DMS79 treated with DMSO at 0.1 percent for 48 hours (cell line): ENCODE measurements at regions not wholly inside any gene's neighbourhood (a gene's known extent, or its start where the extent isn't known, plus 50 kb on each side); places are given as distances from the start of the nearest gene placed in this dataset.
"Not testable (repeated sequence)": the region's sequence is repeated elsewhere in the genome, so short reads cannot be mapped to it uniquely, and the experiment has no call there.

Experiments used
- DNase-seq: peaks from one replicate; lab custom pipeline; 2025; lab: John Stamatoyannopoulos, UW

- no peak for DNase-seq
These were observed 1644.7 kb upstream of the C9orf72 start for GRCh38 chr9:29217966-29218365.

GRCh38 chr9:29220596-29221251 is 1647.4 kb upstream of the C9orf72 start:
- no peak for DNase-seq

DNA sequence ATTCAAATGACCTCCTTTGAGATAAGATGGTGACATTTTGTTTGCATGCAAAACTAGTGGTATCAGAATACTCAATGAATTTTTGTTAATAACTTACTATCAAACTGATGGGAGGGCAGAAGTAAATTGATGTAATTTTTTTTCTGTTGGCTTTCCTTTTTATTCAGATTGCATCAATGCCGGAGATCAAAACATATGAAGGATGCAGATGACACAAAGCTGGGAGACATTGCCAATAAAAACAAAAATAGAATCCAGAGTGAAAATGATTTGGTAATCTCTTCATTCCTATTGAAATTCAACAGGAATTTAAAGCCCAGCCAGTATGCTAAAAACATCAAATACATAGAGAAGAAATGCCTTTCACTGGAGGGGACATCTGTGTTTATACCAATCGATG is 1655.3 kb upstream of the C9orf72 start:
- DNase-seq: no peak

DNA sequence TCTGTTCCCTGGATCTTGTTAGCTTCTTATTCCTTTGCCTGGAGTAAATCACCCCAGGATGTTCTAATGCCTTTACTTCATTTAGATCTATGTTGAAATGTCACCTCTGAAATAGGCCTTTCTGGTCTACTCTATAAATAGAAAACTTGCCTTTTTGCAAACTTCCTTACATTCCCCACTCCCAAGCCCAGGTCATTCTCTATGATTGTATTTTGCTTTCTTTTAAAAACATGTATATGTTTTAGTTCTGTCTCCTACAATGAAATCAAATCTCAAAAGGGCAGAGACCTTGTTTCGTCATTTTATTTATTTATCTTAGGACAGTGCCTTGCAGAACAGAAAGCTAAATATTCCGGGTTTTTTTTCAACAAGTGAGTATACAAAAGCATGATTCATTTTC is 1657.7 kb upstream of the C9orf72 start:
- no peak for DNase-seq

DNA sequence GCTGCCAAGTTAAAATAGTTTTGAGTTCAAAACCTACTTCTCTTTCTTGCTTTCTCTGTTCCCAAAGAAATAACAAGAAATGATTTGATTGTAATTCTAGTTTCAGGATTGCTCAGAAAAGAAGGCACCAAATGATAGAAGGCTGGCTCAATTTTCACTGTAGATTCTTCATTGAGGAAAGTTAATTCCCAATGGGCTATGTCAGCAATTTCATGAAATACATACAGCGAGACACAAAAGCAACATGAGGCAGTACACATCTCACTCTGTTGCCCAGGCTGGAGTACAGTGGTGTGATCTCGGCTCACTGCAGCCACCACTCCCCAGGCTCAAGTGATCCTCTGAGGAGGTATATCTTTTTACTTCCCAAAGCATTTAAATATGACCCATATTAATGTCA is 1659.9 kb upstream of the C9orf72 start:
- no peak for DNase-seq

- no peak for DNase-seq
These were observed 1668.0 kb upstream of the C9orf72 start for GRCh38 chr9:29241320-29241719.

DNA sequence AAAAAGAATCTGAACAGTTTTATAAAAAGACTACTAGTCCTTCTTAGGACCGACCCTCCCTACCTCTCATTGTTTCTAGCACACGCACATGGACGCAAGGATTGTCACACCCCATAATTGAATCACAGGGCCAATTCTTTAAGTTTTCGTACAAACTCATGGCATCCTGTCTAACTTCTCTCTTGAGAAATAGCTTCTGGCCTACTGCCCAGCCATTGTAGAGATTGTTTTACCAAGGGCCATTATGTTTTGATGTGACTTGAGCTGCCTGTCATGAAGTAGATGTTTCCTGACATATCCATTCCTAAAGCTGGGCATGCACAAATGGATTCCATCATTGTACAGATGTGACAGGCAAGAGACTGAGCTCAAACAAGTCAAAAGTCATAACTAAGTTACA is 1672.1 kb upstream of the C9orf72 start:
- no peak for DNase-seq

GRCh38 chr9:29270400-29270799 is 1697.1 kb upstream of the C9orf72 start:
- not testable (repeated sequence) for DNase-seq

GRCh38 chr9:29282121-29282520 is 1708.8 kb upstream of the C9orf72 start:
- DNase-seq: no peak

DNA sequence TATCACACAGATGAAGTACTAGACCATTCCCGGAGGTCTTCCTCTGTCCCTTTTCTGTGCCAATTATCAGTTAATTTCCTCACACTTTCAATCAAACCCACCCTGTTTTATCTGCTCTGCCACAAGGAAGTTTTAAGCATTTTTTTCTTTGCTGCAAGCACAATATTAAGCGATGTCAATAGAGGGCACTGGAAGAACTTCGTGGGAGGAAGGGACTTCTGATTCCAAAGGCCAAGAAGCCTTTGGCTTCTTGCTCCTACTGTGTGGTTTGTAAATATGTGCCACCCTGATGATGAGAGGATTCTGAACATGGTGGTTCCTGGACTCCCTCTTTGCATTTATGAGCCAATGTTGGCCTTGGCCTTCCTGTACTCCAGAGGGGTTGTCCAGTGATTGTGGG is 1712.5 kb upstream of the C9orf72 start:
- no peak for DNase-seq

DNA sequence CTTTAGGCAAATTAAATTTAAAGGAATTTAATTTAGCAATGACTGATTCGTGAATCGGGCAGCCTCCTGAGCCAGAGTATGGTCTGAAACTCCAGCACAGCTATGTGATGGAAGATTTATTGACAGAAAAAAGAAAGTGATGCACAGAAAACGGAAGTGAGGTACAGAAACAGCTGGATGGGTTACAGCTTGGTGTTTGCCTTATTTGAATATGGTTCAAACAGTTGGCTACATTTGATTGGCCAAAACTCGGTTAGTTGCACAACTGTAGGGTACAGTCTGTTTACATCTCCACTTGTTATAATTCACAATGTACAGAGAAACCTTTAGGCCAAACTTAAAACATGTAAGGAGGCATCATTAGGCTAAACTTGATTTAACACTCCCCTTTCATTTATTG is 1716.1 kb upstream of the C9orf72 start:
- no peak for DNase-seq

- no peak for DNase-seq
These were observed 1717.2 kb upstream of the C9orf72 start for GRCh38 chr9:29290516-29290915.

- DNase-seq: no peak
These were observed 1724.3 kb upstream of the C9orf72 start for GRCh38 chr9:29297592-29297991.

DNA sequence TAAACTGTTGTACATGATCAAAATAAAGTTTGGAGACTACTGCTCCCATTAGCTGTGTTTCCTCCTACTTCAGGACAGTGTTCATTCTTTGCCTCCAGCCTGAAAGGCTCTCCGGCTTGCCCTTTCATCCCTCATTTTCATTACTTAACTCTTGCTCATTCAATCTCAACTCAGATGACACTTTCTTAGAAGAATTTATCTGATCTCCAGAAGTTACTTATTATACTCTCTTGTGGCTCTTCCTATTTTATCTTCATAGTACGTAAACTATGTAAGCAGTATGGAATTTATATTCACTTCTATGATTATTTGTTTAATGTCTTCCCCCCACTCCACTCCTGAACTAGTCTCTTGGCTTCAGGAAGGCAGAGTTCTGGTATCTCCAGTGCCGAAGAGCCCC is 1737.9 kb upstream of the C9orf72 start:
- no peak for DNase-seq

- DNase-seq: no peak
These were observed 1739.0 kb upstream of the C9orf72 start for GRCh38 chr9:29312327-29312726.

DNA sequence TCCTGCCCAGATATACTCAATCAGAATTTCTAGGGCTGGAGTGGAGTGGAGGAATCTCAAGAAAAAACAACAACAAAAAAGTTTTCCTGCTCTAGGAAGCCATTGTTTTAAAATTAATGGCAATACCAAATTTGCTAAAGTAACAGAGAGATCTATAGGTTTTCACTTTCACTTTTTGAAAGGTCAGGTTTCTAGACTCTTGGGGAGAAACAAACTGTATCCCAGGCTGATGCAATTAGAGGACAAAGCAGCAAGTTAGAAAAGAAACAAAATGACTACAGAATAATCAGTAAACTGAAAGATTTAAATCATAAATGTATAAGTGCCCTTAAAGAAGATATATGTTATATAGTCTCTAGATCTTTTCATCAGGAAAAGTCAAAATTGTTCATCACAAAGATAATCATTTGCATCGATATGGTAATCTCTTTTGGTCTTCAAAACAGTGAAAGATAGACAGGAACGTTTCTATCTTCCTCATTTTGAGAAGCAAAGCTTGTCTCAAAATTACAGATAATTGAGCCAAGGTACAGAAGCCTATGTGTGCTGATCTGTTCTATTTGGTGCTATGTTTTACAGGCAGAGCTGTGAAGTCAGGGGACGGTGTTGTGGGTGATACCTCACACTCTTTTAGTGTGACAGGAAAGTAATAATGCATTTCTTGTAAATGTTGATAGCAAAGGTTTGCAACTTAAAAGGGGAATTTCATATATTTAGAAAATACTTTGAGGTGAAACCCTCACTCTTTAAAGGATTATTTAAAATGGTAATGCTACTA is 1746.6 kb upstream of the C9orf72 start:
- DNase-seq: no peak

DNA sequence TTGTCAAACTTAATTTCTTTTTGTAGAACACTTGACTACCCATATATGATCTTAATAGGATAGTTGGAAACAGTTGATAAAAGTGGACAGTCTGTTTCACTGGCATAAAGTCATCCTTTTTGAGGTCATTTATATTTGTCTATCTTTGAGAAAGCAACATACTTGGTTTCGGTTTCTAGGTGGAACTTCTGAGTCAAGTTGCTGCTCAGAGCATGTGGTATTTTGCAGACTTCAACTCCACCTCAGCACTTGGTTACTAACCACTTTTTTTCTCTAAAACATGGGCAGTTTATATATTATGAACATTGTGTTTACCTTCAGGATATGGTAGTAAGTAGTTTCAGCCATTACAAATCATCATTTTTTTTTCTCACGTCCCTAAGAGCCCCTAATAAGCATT is 1749.0 kb upstream of the C9orf72 start:
- DNase-seq: no peak

DNA sequence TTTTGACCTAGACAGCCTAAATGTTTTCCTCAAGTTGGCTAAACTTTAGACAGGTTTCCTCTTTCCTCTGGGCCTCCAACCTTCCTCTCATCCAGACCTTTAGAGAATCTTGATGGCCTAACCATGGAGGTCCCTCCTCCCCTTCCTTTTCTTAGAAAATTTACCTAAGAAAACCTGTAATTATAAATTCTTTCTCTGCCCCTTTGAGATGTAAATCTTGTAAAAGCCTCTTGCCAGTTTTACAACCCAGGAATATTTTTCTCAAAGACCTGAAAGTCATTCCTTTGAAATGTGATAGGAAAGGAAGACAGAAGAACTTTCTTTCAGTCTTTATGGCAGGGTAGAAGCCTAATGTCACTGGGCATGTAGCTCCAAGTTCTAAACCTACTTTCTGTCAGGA is 1752.6 kb upstream of the C9orf72 start:
- DNase-seq: no peak

DNA sequence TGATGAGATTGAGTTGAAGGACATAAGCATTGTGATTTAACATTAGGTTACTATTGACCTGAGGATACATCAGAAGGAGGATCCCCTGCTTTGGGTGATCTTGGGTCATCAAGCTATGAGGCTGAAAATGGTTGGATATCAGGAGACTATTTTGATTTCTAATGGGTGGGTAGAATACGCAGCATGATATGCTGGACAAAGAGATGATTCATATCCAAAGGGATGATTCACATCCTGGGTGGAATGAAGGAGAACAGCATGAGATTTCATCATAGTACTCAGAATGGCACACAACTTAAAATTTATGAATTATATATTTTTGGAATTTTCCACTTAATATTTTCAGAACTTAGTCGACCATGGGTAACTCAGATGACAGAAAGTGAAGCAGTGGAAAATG is 1759.5 kb upstream of the C9orf72 start:
- DNase-seq: no peak

DNA sequence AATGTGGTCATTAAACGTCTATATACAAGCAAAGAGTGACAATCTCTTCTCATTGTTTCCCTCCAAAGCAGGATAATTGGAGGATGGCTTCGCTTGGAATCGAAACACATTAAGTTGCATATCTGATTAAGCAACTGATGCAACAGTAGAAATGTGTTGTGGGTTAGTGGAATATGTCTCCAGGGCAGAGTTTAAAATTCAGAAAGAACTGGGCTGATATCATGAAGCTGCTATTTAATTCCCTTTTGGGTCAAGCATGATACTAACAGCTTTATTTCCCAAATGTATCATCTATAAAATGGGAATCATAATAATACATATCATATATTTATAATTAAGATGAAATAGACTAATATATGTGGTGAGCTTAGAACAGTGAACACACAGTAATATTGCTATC is 1763.0 kb upstream of the C9orf72 start:
- DNase-seq: no peak

GRCh38 chr9:29339387-29339786 is 1766.1 kb upstream of the C9orf72 start:
- no peak for DNase-seq

DNA sequence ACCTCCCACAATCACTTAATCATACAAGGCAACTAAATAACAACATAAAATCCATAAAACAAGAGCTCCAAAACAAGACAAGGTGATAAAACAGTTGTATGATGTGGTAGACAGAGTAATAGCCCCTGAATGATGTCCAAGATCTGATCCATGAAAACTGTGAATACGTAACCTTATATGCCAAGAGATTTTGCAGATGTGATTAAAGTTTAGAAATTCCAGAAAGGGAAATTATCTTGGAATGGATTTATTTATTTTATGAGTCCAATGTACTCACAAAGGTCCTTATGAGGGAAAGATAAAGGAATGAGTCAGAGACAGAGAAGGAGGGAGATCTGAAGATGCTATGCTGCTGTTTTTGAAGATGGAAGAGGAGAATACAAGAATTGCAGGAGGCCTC is 1775.7 kb upstream of the C9orf72 start:
- no peak for DNase-seq

GRCh38 chr9:29389421-29389820 is 1816.1 kb upstream of the C9orf72 start:
- DNase-seq: no peak

DNA sequence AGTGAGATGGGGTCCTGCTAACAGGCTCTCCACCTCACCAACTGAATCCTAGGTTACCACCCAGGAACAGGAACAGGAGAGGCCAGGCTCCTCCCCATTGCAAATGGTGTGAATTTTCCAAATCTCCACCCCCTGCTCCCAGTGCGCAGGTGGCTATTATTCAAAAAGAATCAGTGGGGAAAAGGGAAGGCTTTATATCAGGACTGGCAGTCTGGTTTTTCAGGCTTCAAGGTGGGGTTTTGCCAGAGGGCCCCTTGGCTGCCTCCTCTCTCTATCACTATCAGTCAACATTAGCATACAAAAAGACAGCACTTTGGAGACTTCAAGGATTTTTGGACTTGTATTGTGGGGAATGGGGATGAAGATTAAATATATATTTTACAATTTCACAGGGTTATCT is 1817.6 kb upstream of the C9orf72 start:
- DNase-seq: no peak
